ENCODE measurements at regions not wholly inside any gene's neighbourhood (a gene's known extent, or its start where the extent isn't known, plus 50 kb on each side); places are given as distances from the start of the nearest gene placed in this dataset.

DNA sequence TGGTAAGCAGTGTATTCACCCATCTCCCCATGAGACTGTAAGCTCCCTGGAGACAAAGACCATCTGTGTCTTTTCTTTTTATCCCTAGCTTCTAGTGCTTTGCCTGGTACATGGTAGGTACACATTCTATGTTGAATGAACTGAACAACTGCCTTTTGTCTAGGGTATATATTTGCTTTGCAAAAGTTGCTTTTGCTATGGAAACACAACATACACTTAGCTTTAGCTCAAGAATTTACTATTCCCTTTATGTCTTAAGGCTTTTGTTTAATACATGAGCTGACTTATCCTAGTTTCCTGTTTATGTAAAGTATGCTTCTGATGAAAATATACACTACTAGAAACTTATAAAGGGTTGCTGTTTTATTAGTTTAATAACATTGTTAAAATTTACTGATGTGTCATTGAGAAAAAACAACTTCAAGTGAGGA, 198.2 kb downstream of the PRL start:
- no peak overlapping the region for H3K4me3 ChIP-seq
- H3K27ac ChIP-seq, result no peak overlapping the region
- no peak for TF ChIP-seq POLR2A (IDR thresholded peaks at IDR 0.05)
- no peak for TF ChIP-seq EP300 (IDR thresholded peaks at IDR 0.05)
- TF ChIP-seq, protein P1, sequence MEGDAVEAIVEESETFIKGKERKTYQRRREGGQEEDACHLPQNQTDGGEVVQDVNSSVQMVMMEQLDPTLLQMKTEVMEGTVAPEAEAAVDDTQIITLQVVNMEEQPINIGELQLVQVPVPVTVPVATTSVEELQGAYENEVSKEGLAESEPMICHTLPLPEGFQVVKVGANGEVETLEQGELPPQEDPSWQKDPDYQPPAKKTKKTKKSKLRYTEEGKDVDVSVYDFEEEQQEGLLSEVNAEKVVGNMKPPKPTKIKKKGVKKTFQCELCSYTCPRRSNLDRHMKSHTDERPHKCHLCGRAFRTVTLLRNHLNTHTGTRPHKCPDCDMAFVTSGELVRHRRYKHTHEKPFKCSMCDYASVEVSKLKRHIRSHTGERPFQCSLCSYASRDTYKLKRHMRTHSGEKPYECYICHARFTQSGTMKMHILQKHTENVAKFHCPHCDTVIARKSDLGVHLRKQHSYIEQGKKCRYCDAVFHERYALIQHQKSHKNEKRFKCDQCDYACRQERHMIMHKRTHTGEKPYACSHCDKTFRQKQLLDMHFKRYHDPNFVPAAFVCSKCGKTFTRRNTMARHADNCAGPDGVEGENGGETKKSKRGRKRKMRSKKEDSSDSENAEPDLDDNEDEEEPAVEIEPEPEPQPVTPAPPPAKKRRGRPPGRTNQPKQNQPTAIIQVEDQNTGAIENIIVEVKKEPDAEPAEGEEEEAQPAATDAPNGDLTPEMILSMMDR (IDR thresholded peaks at IDR 0.05), result no peak
- DNase-seq (ENCODE audit: low spot score in 2 of 2), result no peak
- no peaks in the 10 kb centered on the region for H3K9me3 ChIP-seq
- H3K36me3 ChIP-seq, result no peaks in the 10 kb centered on the region
- H3K27me3 ChIP-seq, result no peaks in the 10 kb centered on the region
- no peaks in the 10 kb centered on the region for H3K4me1 ChIP-seq

DNA sequence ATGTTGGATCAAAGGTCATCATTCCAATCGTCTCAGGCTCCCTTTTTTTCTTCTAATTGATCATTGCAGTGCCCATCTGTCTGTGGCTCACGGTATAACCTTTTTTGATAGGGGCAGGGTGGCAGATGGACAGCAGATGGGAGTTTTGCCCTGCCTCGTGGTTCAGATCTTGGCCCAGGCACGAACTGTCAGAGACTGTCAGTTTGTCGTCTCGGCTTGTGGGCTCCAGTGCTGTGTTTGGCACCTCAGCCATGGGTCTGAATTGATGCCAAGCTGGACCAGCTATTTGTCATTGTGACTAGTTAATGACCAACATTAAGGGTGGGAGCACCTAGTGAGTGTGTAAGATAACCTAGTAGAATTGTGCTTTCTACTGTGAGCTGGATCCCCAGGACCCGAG, 197.6 kb downstream of the PRL start:
- no peaks in the 10 kb centered on the region for H3K27me3 ChIP-seq
- no peaks in the 10 kb centered on the region for H3K9me3 ChIP-seq
- no peak for DNase-seq (ENCODE audit: low spot score in 2 of 2)
- no peaks in the 10 kb centered on the region for H3K4me1 ChIP-seq
- 67 to 75% methylated on average over 7 of the region's 7 CpGs for WGBS, 2 donors
- no peaks in the 10 kb centered on the region for H3K36me3 ChIP-seq
- H3K4me3 ChIP-seq, result no peak overlapping the region
- no peak for TF ChIP-seq EP300 (IDR thresholded peaks at IDR 0.05)
- no peak for TF ChIP-seq POLR2A (IDR thresholded peaks at IDR 0.05)
- TF ChIP-seq, protein P1 (IDR thresholded peaks at IDR 0.05), result no peak
- no peak overlapping the region for H3K27ac ChIP-seq

DNA sequence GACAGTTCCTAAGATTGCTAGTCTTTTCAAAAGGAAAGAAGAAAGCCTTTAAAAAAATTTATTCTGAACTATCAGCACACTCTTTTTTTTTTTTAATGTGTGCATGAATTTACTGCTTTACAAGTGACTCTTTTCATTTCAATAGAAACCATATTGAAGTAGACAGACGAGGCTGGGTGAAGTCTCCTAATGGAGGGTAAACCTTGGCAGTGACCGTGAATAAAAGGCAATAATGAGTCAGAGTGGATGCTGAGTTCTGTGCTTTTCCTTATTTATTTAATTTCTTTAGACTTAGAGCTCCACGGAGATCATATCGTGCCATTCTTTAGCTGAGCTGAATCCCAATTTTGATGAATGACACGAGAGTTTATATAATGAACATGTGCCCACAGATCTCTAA, 196.9 kb downstream of the PRL start:
- WGBS, 2 donors, result 67 to 75% methylated on average over 5 of the region's 5 CpGs
- Histone ChIP-seq H3K27ac (no peak overlapping the region), H3K4me1 (no peaks in the 10 kb centered on the region), H3K9me3 (no peaks in the 10 kb centered on the region), H3K36me3 (no peaks in the 10 kb centered on the region), H3K4me3 (no peak overlapping the region), H3K27me3 (no peaks in the 10 kb centered on the region)
- TF ChIP-seq EP300 (IDR thresholded peaks at IDR 0.05), result no peak
- TF ChIP-seq POLR2A (IDR thresholded peaks at IDR 0.05), result no peak
- TF ChIP-seq, protein P1 (IDR thresholded peaks at IDR 0.05), result no peak
- DNase-seq (ENCODE audit: low spot score in 2 of 2), result no peak

DNA sequence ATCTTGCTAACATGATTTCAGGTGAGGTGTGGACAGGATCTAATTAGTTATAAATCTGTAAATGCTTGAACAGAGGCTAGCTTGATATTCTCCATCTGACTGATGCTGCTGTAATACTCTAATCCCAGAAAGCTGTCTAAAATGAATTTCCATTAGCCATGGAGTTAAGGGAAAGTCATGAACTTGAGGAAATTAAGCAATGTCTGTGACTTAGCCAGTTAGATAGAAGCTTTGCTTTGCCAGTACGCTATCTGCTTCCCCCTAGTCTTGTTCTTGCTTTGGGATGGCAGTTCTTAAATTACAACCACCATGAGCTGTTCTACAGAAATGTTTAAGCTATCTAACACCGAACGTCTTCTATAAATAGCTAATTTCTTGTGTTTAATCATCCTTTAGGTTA, 195.7 kb downstream of the PRL start:
- no peaks in the 10 kb centered on the region for H3K36me3 ChIP-seq
- H3K9me3 ChIP-seq, result no peaks in the 10 kb centered on the region
- 91 to 92% methylated on average over 3 of the region's 3 CpGs for WGBS, 2 donors
- DNase-seq (ENCODE audit: low spot score in 2 of 2), result no peak
- no peak overlapping the region for H3K27ac ChIP-seq
- no peaks in the 10 kb centered on the region for H3K4me1 ChIP-seq
- H3K27me3 ChIP-seq, result no peaks in the 10 kb centered on the region
- TF ChIP-seq, protein P1 (IDR thresholded peaks at IDR 0.05), result no peak
- TF ChIP-seq EP300 (IDR thresholded peaks at IDR 0.05), result no peak
- TF ChIP-seq POLR2A (IDR thresholded peaks at IDR 0.05), result no peak
- no peak overlapping the region for H3K4me3 ChIP-seq

DNA sequence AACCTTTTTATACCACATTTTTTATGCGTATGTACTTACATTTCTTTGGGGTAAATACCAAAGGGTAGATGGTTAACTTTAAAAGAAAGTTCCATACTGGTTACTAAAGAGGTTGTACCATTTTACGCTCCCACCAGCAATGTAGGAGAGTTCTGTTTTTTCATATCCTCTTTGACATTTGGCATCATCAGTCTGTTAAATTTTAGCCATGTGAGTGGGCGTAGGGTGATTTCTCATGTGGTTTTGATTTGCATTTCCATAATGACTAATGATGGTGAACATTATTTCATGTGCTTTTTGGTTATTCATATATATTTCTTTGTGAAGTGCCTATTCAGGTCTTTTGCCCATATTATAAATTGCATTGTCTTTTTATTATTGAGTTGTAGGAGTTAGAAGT, 194.2 kb downstream of the PRL start:
- no peak for DNase-seq (ENCODE audit: low spot score in 2 of 2)
- H3K27ac ChIP-seq, result no peak overlapping the region
- TF ChIP-seq, protein P1 (IDR thresholded peaks at IDR 0.05), result no peak
- TF ChIP-seq POLR2A (IDR thresholded peaks at IDR 0.05) (no peak), EP300 (IDR thresholded peaks at IDR 0.05) (no peak)
- H3K36me3 ChIP-seq, result no peaks in the 10 kb centered on the region
- H3K4me1 ChIP-seq, result no peaks in the 10 kb centered on the region
- WGBS, 2 donors, result 80 to 88% methylated on average over 3 of the region's 3 CpGs
- no peaks in the 10 kb centered on the region for H3K9me3 ChIP-seq
- H3K4me3 ChIP-seq, result no peak overlapping the region
- H3K27me3 ChIP-seq, result no peaks in the 10 kb centered on the region
